HG03139 (cell line): ENCODE measurements at regions not wholly inside any gene's neighbourhood (a gene's known extent, or its start where the extent isn't known, plus 50 kb on each side); places are given as distances from the start of the nearest gene placed in this dataset.

Experiments
- ATAC-seq: cut with Tn5 transposase; IDR thresholded peaks from one replicate; pipeline ENCODE4 v1.9.1; 2021; ENCODE audit not compliant: unreplicated experiment

GRCh38 chr4:13184199-13184598 lies 299.9 kb downstream of the RAB28 start:
- no peak for ATAC-seq

- no peak for ATAC-seq
Measured at GRCh38 chr4:13182133-13182532, 302.0 kb downstream of the RAB28 start.

GRCh38 chr4:13181681-13182080 lies 302.5 kb downstream of the RAB28 start:
- ATAC-seq = no peak

DNA sequence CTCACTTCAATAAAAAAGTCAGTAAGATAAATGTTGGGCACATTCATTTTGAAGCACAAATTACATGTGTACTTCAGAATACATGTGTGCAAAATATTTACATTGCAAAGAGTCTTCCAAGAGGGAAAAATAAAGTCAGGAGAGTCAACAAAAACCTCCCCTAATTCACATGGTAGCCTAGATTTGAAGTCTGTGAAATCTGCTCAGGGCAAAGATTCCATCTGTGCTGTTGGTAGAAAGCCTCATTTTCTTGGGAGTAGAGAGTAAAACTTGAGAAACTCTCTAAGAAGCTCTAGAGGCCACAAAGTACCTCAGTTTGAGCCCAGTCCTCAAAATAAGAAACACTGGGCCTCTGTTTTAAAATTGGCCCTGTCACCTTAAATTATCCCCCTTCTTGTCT lies 303.4 kb downstream of the RAB28 start:
- ATAC-seq = no peak

GRCh38 chr4:13178621-13179020 lies 305.5 kb downstream of the RAB28 start:
- ATAC-seq = no peak

- no peak for ATAC-seq
Measured at GRCh38 chr4:13176741-13177142, 307.4 kb downstream of the RAB28 start.

GRCh38 chr4:13174926-13175325 lies 309.2 kb downstream of the RAB28 start:
- ATAC-seq = no peak

DNA sequence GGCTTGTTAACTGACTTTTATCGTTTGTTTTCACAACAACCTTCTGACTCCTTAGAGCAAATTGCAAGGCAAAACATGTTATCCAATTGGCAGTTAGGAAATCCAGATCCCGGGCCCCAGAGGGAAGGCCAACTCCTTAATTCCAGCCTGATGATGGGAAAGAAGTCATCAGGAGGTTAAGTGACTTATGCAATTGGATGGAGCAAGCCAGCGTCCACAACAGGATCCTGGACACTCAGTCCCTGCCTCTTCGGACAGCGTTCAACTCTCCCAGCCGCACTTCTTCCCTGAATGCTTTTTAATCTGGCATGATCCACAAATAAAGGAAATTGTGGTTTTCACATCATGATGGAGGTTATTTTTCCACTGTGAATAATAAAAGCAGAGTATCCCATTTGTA lies 310.1 kb downstream of the RAB28 start:
- ATAC-seq = no peak

GRCh38 chr4:13171292-13172057 lies 312.7 kb downstream of the RAB28 start:
- ATAC-seq = no peak

DNA sequence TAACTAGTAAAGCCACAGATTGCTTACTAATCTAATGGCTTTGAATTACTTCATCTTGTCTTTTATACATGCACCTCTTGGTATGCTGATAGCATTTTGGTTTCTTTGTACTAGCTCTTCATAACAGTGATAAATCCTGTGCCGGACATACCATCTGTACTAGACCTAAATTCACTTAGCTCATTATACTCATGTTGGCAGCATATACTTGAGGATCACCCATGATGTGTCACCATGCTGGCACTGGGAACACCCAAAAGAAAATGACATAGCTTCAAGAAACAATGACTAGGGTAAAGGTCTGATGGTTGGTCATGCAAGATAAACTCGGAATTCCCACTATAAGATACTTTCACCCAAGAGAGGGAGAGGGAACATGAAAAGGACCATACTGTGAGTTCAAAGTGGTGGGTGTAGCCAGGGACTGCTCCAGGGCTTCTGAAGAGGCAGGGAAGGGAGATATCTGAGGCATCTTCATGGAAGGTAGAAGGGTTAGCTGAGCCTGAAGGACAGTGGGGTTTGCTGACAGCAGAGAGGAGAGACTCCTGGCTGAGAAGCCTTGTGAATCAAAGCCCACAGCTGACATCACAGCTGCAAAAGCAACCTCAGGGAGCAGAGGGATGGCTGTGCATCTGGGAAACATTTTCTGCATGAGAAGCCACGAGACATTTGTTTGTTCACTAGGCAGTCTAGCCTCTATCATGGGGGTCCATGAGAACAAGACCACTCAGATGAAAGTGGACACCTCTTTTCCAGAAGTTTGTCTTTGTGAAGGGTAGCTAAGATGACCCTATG lies 314.2 kb downstream of the RAB28 start:
- ATAC-seq = no peak

DNA sequence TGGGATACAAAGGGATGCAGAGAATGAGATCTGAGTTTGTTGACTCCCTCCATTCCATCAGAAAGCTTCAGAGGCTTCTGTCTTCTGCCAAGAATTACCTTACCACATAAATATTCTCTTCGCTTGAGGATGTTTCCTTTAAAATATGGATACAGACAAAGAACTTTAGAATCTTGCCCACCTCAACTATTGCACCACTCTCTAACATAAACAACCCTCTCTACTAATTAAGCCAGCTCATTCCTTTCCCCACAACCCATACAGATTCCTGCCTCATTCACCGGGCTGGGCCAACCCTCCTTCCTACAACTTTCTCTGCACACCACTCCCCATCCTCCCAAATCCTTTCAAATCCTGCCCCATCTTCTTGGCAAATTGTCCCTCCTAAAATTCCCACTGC lies 315.8 kb downstream of the RAB28 start:
- no peak for ATAC-seq

- ATAC-seq = no peak
Measured at GRCh38 chr4:13166214-13166613, 317.9 kb downstream of the RAB28 start.

DNA sequence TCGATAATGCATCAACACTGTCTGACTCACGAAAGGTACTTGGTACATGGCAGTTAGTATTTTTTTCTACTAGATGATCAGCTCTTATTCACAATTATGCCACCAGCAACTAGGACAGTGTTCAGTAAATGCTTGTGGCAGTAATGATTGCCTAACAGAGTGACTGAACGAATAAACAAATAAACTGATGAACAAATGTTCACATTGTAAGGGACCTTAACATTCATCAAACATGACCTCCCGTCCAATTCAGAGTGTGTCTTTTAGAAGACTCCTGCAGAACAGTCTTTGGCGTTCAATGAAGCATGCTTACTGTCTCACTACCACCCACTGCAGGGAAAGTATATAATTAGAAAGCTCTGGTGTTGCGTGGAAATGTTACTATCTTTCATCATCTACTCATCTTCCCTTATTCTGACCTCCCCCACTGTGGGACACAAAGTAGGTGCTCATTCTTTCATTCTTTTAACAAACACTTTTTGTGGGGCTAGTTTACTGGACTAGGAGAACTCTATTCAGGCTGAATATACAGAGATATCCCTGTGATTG lies 319.3 kb downstream of the RAB28 start:
- no peak for ATAC-seq

- no peak for ATAC-seq
Measured at GRCh38 chr4:13162886-13163285, 321.3 kb downstream of the RAB28 start.

DNA sequence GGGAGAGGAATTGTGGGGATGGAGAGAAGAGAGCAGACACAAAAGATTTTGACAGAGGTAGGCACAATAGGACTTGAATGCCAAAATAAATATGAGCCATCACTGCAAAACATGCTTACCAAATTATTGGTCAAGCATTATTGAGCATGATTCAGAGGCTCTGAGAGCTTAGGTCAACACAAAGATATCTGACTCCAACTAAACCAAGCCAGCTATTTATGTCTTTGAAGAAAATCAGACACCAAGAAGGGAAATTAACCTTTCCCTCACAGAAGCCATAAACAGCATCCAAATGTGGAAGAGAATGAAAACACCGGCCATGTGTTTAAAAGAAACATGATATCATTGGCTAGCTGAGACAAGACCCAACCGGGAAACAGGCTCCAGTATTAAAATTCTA lies 323.2 kb downstream of the RAB28 start:
- ATAC-seq = no peak

DNA sequence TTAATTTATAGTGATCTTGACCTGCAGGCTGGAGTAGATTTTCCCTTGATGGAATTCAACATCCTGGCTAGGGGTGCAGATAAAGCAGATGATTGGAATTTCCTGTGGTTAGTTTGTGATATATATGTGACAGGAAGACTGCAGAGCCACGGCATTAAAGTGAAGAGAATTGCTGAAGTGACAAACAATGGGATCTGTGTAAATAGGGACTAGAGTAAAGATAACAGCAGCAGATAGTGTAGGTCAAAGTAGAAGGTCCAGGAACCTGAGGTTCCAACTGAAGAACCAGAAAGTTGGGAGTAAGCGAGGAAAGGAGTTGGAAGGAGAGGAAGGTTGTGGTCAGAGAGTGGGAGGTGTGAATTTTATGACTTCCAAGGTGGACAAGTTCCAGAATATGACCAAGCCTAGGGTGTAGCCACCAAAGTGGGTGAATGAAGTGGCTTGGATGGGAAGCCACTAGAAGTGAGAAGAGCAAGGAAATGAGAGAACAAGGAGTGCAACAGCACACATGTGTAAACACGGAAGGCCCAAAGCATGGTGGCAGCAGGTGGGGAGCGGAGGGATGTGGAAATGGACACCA lies 325.0 kb downstream of the RAB28 start:
- no peak for ATAC-seq

DNA sequence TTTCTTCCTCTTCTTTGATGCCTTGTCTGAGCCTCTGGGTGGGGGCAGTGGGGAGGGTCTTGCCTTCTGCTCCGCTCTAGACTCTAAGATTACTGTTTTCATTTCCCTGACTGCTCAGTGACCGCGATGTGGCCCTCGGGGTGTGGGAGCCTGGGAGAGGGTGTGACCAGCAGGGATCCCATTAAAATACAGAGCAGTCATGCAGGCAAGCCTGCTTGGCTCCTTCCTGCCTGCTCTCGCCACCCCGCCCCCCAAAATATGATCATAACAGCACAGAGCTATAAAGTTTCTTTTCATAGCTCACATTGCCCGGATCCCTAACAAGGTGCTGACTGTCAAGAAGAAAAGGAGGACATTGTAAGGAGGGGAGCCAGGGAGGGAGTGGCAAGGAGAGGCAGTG lies 332.9 kb downstream of the RAB28 start:
- no peak for ATAC-seq

- ATAC-seq = no peak
Measured at GRCh38 chr4:13143222-13144070, 340.7 kb downstream of the RAB28 start.

DNA sequence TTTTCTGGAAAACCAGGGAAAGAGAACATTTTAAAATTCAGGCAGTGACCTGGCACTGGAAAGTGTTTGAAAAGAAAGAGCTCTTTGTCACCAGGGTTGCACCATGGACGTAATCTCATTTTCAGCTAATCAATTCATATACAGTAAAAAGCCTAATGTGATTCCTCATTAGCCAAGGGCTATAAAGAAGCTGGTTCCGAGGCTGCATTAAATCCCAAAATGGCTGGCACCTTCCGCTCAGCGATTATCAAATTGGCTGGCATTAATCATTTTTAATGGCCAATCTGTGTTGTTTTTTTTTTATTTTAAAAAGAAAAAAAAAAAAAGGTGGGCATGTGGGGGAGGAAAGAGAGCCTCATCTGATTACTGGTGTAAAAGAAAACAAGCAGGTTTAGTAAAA lies 341.4 kb downstream of the RAB28 start:
- no peak for ATAC-seq

GRCh38 chr4:13142191-13142590 lies 341.9 kb downstream of the RAB28 start:
- ATAC-seq = no peak

DNA sequence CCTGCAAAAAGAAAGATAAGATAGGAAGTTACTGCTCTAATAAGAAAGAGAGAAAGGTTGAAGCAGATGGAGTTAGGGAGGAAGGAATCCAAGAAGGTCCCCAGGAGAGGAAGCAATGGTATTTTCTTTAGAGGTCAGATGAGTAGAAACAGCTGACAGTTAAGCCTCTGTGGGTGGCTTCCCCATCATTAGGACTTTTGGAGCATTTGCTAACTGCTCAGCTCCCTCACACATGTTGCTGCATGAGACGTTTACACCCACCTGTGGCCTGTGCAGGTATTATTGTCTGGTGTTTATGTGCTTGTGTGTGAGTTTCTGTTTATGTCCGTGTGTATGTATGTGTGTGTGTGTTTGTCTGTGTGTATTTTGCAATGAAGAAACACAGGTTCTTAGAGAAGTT lies 346.8 kb downstream of the RAB28 start:
- no peak for ATAC-seq
